IPS-20b (cell line): ENCODE measurements at regions not wholly inside any gene's neighbourhood (a gene's known extent, or its start where the extent isn't known, plus 50 kb on each side); places are given as distances from the start of the nearest gene placed in this dataset.
"Not testable (repeated sequence)": the region's sequence is repeated elsewhere in the genome, so short reads cannot be mapped to it uniquely, and the experiment has no call there.

Source experiments
- H3K27ac ChIP-seq: one replicate; pipeline ENCODE4 v1.5.1; 2013; ENCODE audit warnings: low read length
- H3K27me3 ChIP-seq: 2 replicates; pipeline ENCODE4 v1.6.1; 2013; ENCODE audit warnings: mild to moderate bottlenecking, low read length, inconsistent platforms; ENCODE audit not compliant: insufficient read depth
- H3K36me3 ChIP-seq: 2 replicates; pipeline ENCODE4 v1.6.1; 2013; ENCODE audit warnings: low read depth, mild to moderate bottlenecking, inconsistent platforms, low read length, moderate library complexity; ENCODE audit not compliant: insufficient read depth
- H3K4me1 ChIP-seq: 2 replicates; pipeline ENCODE4 v1.6.1; 2013; ENCODE audit warnings: mild to moderate bottlenecking, control low read depth, inconsistent platforms, low read length, moderate library complexity; ENCODE audit not compliant: insufficient read depth
- H3K4me3 ChIP-seq: 2 replicates; pipeline ENCODE4 v1.5.1; 2013; ENCODE audit warnings: mild to moderate bottlenecking, low read length, inconsistent platforms
- H3K9ac ChIP-seq: 2 replicates; pipeline ENCODE4 v1.6.1; 2013; ENCODE audit warnings: low read depth, mild to moderate bottlenecking, inconsistent platforms, low read length, moderate library complexity
- H3K9me3 ChIP-seq: 2 replicates; pipeline ENCODE4 v1.6.1; 2013; ENCODE audit warnings: mild to moderate bottlenecking, low read depth, low read length, inconsistent platforms; ENCODE audit not compliant: insufficient read depth

- Histone ChIP-seq H3K27ac (no peak overlapping the region), H3K4me1 (no peaks in the 10 kb centered on the region), H3K27me3 (no peaks in the 10 kb centered on the region), H3K4me3 (no peak overlapping the region), H3K36me3 (no peaks in the 10 kb centered on the region), H3K9me3 (no peaks in the 10 kb centered on the region), H3K9ac (no peak overlapping the region)
Measured at GRCh38 chr10:118925404-118926071, 104.0 kb upstream of the NANOS1 start.

DNA sequence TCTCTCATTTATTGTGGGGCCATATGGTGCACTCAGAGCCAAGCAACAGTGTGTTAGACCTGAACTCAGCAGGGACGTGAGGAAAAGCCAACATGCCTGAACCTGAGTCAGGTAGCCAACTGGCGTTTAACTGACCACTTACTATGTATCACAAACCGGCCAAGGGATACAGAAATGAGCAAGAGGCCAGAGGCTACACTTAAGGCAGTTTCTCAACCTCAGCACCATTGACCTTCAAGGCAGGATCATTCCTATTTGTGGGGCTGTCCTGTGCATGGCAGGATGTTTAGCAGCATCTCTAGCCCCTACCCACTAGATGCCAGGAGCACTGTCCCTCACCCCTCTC is 103.5 kb upstream of the NANOS1 start:
- Histone ChIP-seq H3K27ac (no peak overlapping the region), H3K4me1 (no peaks in the 10 kb centered on the region), H3K27me3 (no peaks in the 10 kb centered on the region), H3K4me3 (no peak overlapping the region), H3K9ac (no peak overlapping the region), H3K36me3 (no peaks in the 10 kb centered on the region), H3K9me3 (peaks cover 3% of the 10 kb centered on the region; the same call in 1 of the 2 replicates)

GRCh38 chr10:118926441-118926840 is 103.1 kb upstream of the NANOS1 start:
- H3K4me3 ChIP-seq: no peak overlapping the region
- H3K9me3 ChIP-seq: peaks cover 5% of the 10 kb centered on the region; the same call in 1 of the 2 replicates
- no peaks in the 10 kb centered on the region for H3K27me3 ChIP-seq
- no peak overlapping the region for H3K27ac ChIP-seq
- no peaks in the 10 kb centered on the region for H3K4me1 ChIP-seq
- H3K36me3 ChIP-seq: no peaks in the 10 kb centered on the region
- H3K9ac ChIP-seq: no peak overlapping the region

GRCh38 chr10:118926903-118927302 is 102.6 kb upstream of the NANOS1 start:
- Histone ChIP-seq H3K9ac (no peak overlapping the region), H3K4me3 (no peak overlapping the region), H3K36me3 (no peaks in the 10 kb centered on the region), H3K4me1 (no peaks in the 10 kb centered on the region), H3K27me3 (no peaks in the 10 kb centered on the region), H3K9me3 (peaks cover 9% of the 10 kb centered on the region; the same call in 1 of the 2 replicates), H3K27ac (no peak overlapping the region)

DNA sequence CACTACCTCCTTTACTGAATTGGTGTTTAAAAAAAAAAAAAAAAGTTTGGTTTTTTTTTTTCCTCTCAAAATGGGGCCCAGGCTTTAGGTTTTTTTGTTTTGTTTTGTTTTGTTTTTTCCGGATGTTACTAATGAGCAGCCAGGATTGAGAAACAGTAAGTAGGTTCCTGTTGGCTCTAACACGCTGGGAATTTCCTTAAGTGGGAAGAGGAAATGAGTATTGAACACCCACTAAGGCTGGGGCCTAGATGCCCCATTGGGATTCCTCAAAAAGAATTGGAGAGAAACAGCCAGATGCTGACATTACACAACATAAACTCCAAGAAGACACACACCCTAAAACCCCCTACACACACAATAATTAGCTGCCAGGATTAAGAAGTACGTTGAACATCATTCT is 102.2 kb upstream of the NANOS1 start:
- no peak overlapping the region for H3K4me3 ChIP-seq
- H3K27ac ChIP-seq: no peak overlapping the region
- H3K9me3 ChIP-seq: peaks cover 9% of the 10 kb centered on the region; the same call in 1 of the 2 replicates
- H3K4me1 ChIP-seq: no peaks in the 10 kb centered on the region
- no peaks in the 10 kb centered on the region for H3K36me3 ChIP-seq
- H3K27me3 ChIP-seq: no peaks in the 10 kb centered on the region
- no peak overlapping the region for H3K9ac ChIP-seq

DNA sequence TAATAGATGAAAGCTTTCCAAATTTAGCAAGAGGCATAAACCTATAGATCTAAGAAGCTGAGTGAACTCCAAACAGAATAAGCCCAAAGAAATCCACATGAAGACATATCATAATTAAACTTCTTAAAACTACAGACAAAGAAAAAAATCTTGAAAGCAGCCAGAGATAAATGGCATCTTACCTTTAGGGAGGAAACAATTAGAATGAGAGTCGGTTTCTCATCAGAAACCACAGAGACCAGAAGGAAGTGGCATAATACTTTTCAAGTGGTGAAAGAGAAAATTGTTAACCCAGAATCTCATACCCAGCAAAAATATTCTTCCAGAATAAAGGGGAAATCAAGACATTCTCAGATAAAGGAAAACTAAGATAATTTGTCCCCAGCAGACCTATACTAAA is 98.9 kb upstream of the NANOS1 start:
- Histone ChIP-seq H3K9me3 (peaks cover 9% of the 10 kb centered on the region; the same call in 1 of the 2 replicates), H3K36me3 (no peaks in the 10 kb centered on the region), H3K4me1 (no peaks in the 10 kb centered on the region)

GRCh38 chr10:118931436-118931835 is 98.1 kb upstream of the NANOS1 start:
- H3K27ac ChIP-seq: no peak overlapping the region
- no peak overlapping the region for H3K9ac ChIP-seq

More for the DNA sequence above, 98.9 kb upstream of the NANOS1 start:
- no peak overlapping the region for H3K4me3 ChIP-seq
- H3K27ac ChIP-seq: no peak overlapping the region
- no peaks in the 10 kb centered on the region for H3K27me3 ChIP-seq
- no peak overlapping the region for H3K9ac ChIP-seq

GRCh38 chr10:118932154-118932553 is 97.4 kb upstream of the NANOS1 start:
- H3K27me3 ChIP-seq, H3K27ac ChIP-seq: not testable (repeated sequence)

More at GRCh38 chr10:118931436-118931835, 98.1 kb upstream of the NANOS1 start:
- Histone ChIP-seq H3K9me3 (peaks cover 9% of the 10 kb centered on the region; the same call in 1 of the 2 replicates), H3K36me3 (no peaks in the 10 kb centered on the region), H3K4me3 (no peak overlapping the region), H3K27me3 (no peaks in the 10 kb centered on the region), H3K4me1 (no peaks in the 10 kb centered on the region)

DNA sequence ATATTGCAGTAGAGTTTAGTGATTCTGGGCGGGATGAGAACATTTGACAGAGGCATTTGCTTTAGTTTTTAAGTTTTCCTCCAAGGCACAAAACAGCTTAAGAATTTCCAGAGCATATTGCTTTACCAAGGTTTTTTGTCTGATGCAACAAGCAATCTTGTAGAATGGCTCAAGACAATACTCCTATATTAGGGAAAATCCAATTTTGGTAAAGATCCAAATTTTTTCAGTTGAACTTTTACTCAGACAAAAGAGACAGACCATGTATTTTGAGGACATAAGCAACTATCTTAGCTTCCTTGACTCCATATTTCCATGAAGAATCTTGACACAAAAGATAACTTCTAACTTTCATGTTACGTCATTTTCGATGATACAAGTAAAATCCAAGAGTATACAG is 92.3 kb upstream of the NANOS1 start:
- H3K9ac ChIP-seq: no peak overlapping the region
- no peaks in the 10 kb centered on the region for H3K4me1 ChIP-seq
- no peak overlapping the region for H3K27ac ChIP-seq
- no peaks in the 10 kb centered on the region for H3K9me3 ChIP-seq
- H3K36me3 ChIP-seq: no peaks in the 10 kb centered on the region
- no peak overlapping the region for H3K4me3 ChIP-seq
- H3K27me3 ChIP-seq: no peaks in the 10 kb centered on the region

More at GRCh38 chr10:118932154-118932553, 97.4 kb upstream of the NANOS1 start:
- not testable (repeated sequence) for H3K9ac ChIP-seq, H3K4me3 ChIP-seq, H3K36me3 ChIP-seq, H3K9me3 ChIP-seq, H3K4me1 ChIP-seq

- H3K4me1 ChIP-seq: no peaks in the 10 kb centered on the region
- no peak overlapping the region for H3K9ac ChIP-seq
- H3K36me3 ChIP-seq: no peaks in the 10 kb centered on the region
- no peak overlapping the region for H3K4me3 ChIP-seq
- H3K27me3 ChIP-seq: no peaks in the 10 kb centered on the region
- H3K27ac ChIP-seq: no peak overlapping the region
- no peaks in the 10 kb centered on the region for H3K9me3 ChIP-seq
Measured at GRCh38 chr10:118939211-118940007, 90.1 kb upstream of the NANOS1 start.

GRCh38 chr10:118940386-118940785 is 89.1 kb upstream of the NANOS1 start:
- Histone ChIP-seq H3K9ac (no peak overlapping the region), H3K4me1 (peaks cover 7% of the 10 kb centered on the region; the same call in 1 of the 2 replicates), H3K27me3 (no peaks in the 10 kb centered on the region), H3K36me3 (no peaks in the 10 kb centered on the region), H3K27ac (no peak overlapping the region), H3K4me3 (no peak overlapping the region), H3K9me3 (no peaks in the 10 kb centered on the region)

DNA sequence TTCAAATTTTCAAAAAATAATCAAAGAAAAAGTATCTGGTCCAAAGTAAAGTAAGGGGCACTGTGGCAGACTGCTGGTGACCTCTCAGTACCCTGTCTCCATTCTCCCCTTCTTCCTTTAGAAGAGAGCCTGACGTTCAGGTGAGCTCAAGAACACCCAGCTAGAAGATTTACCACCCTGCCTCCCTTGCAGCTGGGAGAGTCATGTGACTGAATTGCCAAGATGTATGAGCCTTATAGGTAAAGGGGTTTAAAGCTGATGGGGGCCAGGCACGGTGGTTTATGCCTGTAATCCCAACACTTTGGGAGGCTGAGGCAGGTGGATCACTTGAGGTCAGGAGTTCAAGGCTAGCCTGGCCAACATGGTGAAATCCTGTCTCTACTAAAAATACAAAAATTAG is 86.3 kb upstream of the NANOS1 start:
- no peaks in the 10 kb centered on the region for H3K9me3 ChIP-seq
- no peak overlapping the region for H3K27ac ChIP-seq
- no peak overlapping the region for H3K9ac ChIP-seq
- H3K4me3 ChIP-seq: no peak overlapping the region
- no peaks in the 10 kb centered on the region for H3K27me3 ChIP-seq
- peaks cover 7% of the 10 kb centered on the region; the same call in 1 of the 2 replicates for H3K4me1 ChIP-seq
- no peaks in the 10 kb centered on the region for H3K36me3 ChIP-seq
